LNCaP clone FGC (cell line): ENCODE measurements at regions not wholly inside any gene's neighbourhood (a gene's known extent, or its start where the extent isn't known, plus 50 kb on each side); places are given as distances from the start of the nearest gene placed in this dataset.

Experiments
- DNase-seq: peaks from one replicate; pipeline ENCODE4 v3.0.0-alpha.2; 2011; ENCODE audit warnings: low read depth
- H3K4me3 ChIP-seq: 2 replicates; pipeline ENCODE4 v1.5.1; 2011; ENCODE audit warnings: mild to moderate bottlenecking, low read depth, low read length, control low read depth
- TF ChIP-seq, protein P1 (sequence below): IDR thresholded peaks from 2 replicates; pipeline ENCODE4 v1.5.1; 2012; ENCODE audit warnings: mild to moderate bottlenecking; ENCODE audit not compliant: control insufficient read depth, insufficient read depth; ENCODE audit errors: extremely low read depth

GRCh38 chr5:56479696-56480077, 246.6 kb upstream of the ANKRD55 start:
- no peak for DNase-seq
- TF ChIP-seq, protein P1, sequence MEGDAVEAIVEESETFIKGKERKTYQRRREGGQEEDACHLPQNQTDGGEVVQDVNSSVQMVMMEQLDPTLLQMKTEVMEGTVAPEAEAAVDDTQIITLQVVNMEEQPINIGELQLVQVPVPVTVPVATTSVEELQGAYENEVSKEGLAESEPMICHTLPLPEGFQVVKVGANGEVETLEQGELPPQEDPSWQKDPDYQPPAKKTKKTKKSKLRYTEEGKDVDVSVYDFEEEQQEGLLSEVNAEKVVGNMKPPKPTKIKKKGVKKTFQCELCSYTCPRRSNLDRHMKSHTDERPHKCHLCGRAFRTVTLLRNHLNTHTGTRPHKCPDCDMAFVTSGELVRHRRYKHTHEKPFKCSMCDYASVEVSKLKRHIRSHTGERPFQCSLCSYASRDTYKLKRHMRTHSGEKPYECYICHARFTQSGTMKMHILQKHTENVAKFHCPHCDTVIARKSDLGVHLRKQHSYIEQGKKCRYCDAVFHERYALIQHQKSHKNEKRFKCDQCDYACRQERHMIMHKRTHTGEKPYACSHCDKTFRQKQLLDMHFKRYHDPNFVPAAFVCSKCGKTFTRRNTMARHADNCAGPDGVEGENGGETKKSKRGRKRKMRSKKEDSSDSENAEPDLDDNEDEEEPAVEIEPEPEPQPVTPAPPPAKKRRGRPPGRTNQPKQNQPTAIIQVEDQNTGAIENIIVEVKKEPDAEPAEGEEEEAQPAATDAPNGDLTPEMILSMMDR = no peak
- no peak overlapping the region for H3K4me3 ChIP-seq

GRCh38 chr5:56479126-56479525, 246.0 kb upstream of the ANKRD55 start:
- no peak overlapping the region for H3K4me3 ChIP-seq
- TF ChIP-seq, protein P1 = no peak
- no peak for DNase-seq

DNA sequence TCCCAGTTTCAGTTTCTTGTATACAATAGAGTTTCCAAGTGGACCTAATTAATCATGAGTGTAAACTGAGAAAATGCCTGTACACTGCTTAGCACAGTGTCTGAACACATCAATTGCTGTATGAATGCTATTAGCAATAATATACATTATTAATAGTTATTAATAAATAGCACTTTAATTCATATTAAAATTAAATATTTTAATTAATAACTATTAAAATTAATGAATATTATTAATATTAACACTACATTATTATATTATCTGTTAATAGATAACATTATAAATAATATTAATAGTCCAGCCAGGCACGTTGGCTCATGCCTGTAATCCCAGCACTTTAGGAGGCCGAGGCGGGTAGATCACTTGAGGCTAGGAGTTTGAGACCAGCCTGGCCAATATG, 244.9 kb upstream of the ANKRD55 start:
- DNase-seq = no peak
- no peak overlapping the region for H3K4me3 ChIP-seq
- TF ChIP-seq, protein P1 = no peak

DNA sequence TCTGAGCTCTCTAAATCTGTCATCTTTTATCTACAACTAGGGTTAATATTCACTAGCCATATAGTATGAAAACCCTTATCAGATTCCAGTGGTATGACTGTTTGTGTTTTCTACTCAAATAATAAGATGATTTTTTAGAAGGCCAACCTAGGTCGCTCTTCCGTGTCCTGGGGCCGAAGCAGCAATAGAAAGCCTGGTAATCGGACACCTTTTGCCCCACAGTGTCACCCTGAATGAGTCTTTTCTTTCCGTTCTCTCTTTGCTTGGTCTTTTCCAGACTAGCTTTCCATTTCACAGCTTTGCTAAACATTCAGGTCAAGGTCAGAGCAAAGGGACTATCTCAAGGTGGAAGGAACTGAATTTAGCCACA, 243.3 kb upstream of the ANKRD55 start:
- no peak for DNase-seq
- H3K4me3 ChIP-seq = no peak overlapping the region
- TF ChIP-seq, protein P1 = no peak

- DNase-seq = no peak
- no peak overlapping the region for H3K4me3 ChIP-seq
- TF ChIP-seq, protein P1 = no peak
Measured at GRCh38 chr5:56475689-56476486, 242.8 kb upstream of the ANKRD55 start.

DNA sequence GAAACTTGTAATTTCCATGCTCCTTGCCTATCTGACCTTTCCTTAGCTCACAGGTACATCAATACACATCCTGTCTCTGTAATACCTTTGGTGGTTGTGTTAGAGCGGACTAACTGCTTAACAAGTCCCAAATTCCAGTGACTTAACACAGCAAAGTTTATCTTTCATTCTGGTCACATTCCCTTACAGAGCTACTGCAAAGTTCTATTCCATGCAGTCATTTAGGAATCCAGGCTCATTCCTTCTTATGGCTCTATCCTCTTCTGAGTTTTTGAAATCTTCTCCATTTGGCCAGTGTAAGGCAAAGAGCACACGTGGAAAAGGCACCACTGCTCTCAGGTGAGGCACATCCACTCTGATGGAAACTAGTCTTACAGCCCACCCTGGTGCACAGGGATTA, 238.6 kb upstream of the ANKRD55 start:
- no peak for DNase-seq
- TF ChIP-seq, protein P1 = no peak
- no peak overlapping the region for H3K4me3 ChIP-seq

GRCh38 chr5:56470007-56470406, 236.9 kb upstream of the ANKRD55 start:
- no peak overlapping the region for H3K4me3 ChIP-seq
- no peak for DNase-seq
- TF ChIP-seq, protein P1 = no peak
